Left lung (tissue), 4 donors: ENCODE measurements at regions not wholly inside any gene's neighbourhood (a gene's known extent, or its start where the extent isn't known, plus 50 kb on each side); places are given as distances from the start of the nearest gene placed in this dataset.

Source experiments
- ATAC-seq: fragments of 200-7000 bp; cut with Tn5 transposase; one replicate; pipeline ENCODE4 v1.9.1; 2020; ENCODE audit warnings: moderate library complexity
- DNase-seq, 4 donors: peaks; one replicate each; pipeline ENCODE4 v3.0.0-alpha.2; 2013 to 2020
- H3K27ac ChIP-seq, 2 donors: fragments of 200-600 bp; sonication (generic) in 1 of 2; one replicate each; pipeline versions ENCODE4 v1.5.0 to v1.8.0; 2020 to 2021
- H3K27me3 ChIP-seq, 2 donors: fragments of 200-600 bp; sonication (generic) in 1 of 2; one replicate each; pipeline versions ENCODE4 v1.5.0 to v1.8.0; 2020 to 2021
- H3K36me3 ChIP-seq, 2 donors: fragments of 200-600 bp; sonication (generic) in 1 of 2; one replicate each; pipeline versions ENCODE4 v1.5.0 to v1.8.0; 2020 to 2021
- H3K4me1 ChIP-seq, 2 donors: fragments of 200-600 bp; one replicate each; pipeline ENCODE4 v1.8.0; 2021
- H3K4me3 ChIP-seq, 2 donors: fragments of 200-600 bp; sonication (generic) in 1 of 2; one replicate each; pipeline versions ENCODE4 v1.5.0 to v1.8.0; 2020 to 2021; ENCODE audit warnings: mild to moderate bottlenecking in 1 of 2
- H3K9me3 ChIP-seq, 2 donors: fragments of 200-600 bp; sonication (generic) in 1 of 2; one replicate each; pipeline versions ENCODE4 v1.5.0 to v1.8.0; 2020 to 2021
- CTCF ChIP-seq, 2 donors: fragments of 200-600 bp; sonication (generic) in 1 of 2; IDR thresholded peaks; one replicate each; pipeline versions ENCODE4 v1.5.0 to v1.8.0; 2021; ENCODE audit warnings: antibody characterized with exemption in 2 of 2
- intact Hi-C, 2 donors: fragments of 100-400 bp; cut with DNase I; formaldehyde crosslinking; loops; one replicate each; pipeline versions ENCODE4 v1.11.2 to v1.14.2; 2022
- donor health status: DM: no; HTN: yes; CAD: no.
- donor health status: DM: no; HTN: no; CAD: no.

DNA sequence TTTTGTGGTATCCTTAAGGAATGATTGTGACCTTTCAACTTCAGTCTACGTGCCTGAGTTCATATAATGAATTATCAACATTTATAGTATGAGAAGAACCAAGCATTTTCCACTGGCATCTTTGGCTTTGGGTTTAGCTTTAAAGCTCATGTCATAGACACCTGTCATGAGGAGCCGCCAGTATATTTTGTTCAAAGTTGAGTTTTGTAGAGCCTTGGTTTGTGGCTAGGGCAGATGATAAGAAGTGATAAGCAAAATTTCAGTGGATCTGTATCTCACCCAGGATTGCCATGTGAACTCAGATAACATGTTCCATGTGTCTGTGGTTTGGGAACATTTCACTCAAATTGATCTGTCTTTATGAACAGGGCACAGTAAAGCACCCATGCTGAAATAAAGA lies 873.2 kb downstream of the STPG2 start:
- DNase-seq (no peak), ATAC-seq (no peak)
- Histone ChIP-seq H3K4me3 (no peak overlapping the region), H3K9me3 (peaks cover 0 to 2% of the 10 kb centered on the region in 2 donors), H3K36me3 (no peaks in the 10 kb centered on the region), H3K27me3 (no peaks in the 10 kb centered on the region), H3K27ac (no peak overlapping the region), H3K4me1 (no peaks in the 10 kb centered on the region)
- TF ChIP-seq CTCF (IDR thresholded peaks at IDR 0.05): no peak
- intact Hi-C loops: no loop called here

GRCh38 chr4:97279391-97279790 lies 863.9 kb downstream of the STPG2 start:
- ATAC-seq (no peak), DNase-seq (no peak)
- Histone ChIP-seq H3K27me3 (no peaks in the 10 kb centered on the region), H3K36me3 (no peaks in the 10 kb centered on the region), H3K4me3 (no peak overlapping the region), H3K9me3 (peaks cover 0 to 24% of the 10 kb centered on the region in 2 donors), H3K27ac (no peak overlapping the region), H3K4me1 (no peaks in the 10 kb centered on the region)
- TF ChIP-seq CTCF (IDR thresholded peaks at IDR 0.05): no peak
- intact Hi-C loops: no loop called here

GRCh38 chr4:97300561-97300960 lies 842.7 kb downstream of the STPG2 start:
- intact Hi-C loops: no loop called here
- Histone ChIP-seq H3K27me3 (no peaks in the 10 kb centered on the region), H3K4me3 (no peak overlapping the region), H3K4me1 (no peaks in the 10 kb centered on the region), H3K36me3 (no peaks in the 10 kb centered on the region), H3K9me3 (peaks cover 0 to 48% of the 10 kb centered on the region in 2 donors), H3K27ac (no peak overlapping the region)
- DNase-seq (no peak), ATAC-seq (no peak)
- TF ChIP-seq CTCF (IDR thresholded peaks at IDR 0.05): no peak

DNA sequence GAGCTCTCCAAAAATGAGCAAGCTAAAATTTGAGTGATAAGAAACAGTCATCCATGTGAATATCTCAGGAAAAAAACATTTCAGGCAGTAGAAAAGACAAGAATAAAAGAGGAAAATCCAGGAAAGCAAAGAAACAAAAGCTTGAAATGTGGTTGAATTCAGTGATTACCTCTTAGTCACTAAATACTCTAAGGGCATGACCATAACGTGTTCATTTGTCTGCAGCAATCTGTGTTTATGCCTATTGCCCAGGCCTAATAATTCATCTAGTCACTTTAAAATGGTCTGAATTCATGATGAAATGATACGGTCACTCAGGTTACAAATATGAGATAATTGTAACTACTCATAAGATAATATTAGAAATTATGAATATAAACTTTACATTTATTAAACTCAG lies 837.9 kb downstream of the STPG2 start:
- no peak for ATAC-seq
- H3K27ac ChIP-seq: no peak overlapping the region
- no peaks in the 10 kb centered on the region for H3K27me3 ChIP-seq
- peaks cover 0 to 24% of the 10 kb centered on the region in 2 donors for H3K9me3 ChIP-seq
- H3K4me3 ChIP-seq: no peak overlapping the region
- DNase-seq: no peak
- TF ChIP-seq CTCF (IDR thresholded peaks at IDR 0.05): no peak
- H3K4me1 ChIP-seq: no peaks in the 10 kb centered on the region
- no peaks in the 10 kb centered on the region for H3K36me3 ChIP-seq
- intact Hi-C loops: no loop called here

- intact Hi-C loops: no loop called here
- H3K27me3 ChIP-seq: no peaks in the 10 kb centered on the region
- ATAC-seq (no peak), DNase-seq (no peak)
- peaks cover 0 to 5% of the 10 kb centered on the region in 2 donors for H3K9me3 ChIP-seq
- no peak overlapping the region for H3K4me3 ChIP-seq
- H3K27ac ChIP-seq: no peak overlapping the region
- no peak for TF ChIP-seq CTCF (IDR thresholded peaks at IDR 0.05)
- H3K36me3 ChIP-seq: no peaks in the 10 kb centered on the region
- H3K4me1 ChIP-seq: no peaks in the 10 kb centered on the region
Observed at GRCh38 chr4:97309121-97309520, 834.2 kb downstream of the STPG2 start.
